Activated CD8-positive, alpha-beta memory T cell treated with anti-CD3 and anti-CD28 coated beads, Interleukin-2, amount 50 U/mL, for 1 hour (primary cell): ENCODE measurements at regions not wholly inside any gene's neighbourhood (a gene's known extent, or its start where the extent isn't known, plus 50 kb on each side); places are given as distances from the start of the nearest gene placed in this dataset.
A peak's percentile ranks its signal among the peaks of the same experiment; 100 is the strongest.
"Not testable (repeated sequence)": the region's sequence is repeated elsewhere in the genome, so short reads cannot be mapped to it uniquely, and the experiment has no call there.

Source experiments
- DNase-seq: peaks from one replicate; pipeline ENCODE4 v3.0.0-alpha.2; 2020; ENCODE audit errors: extremely low read depth

GRCh38 chr6:141580131-141580530, 552.6 kb upstream of the GJE1 start:
- no peak for DNase-seq

GRCh38 chr6:141576751-141577150, 556.0 kb upstream of the GJE1 start:
- no peak for DNase-seq

GRCh38 chr6:141562851-141563763, 569.6 kb upstream of the GJE1 start:
- DNase-seq: peak; percentile 41

GRCh38 chr6:141562186-141562811, 570.4 kb upstream of the GJE1 start:
- no peak for DNase-seq

GRCh38 chr6:141561154-141561553, 571.6 kb upstream of the GJE1 start:
- DNase-seq: no peak

GRCh38 chr6:141552463-141552862, 580.3 kb upstream of the GJE1 start:
- no peak for DNase-seq

- no peak for DNase-seq
These were observed 580.7 kb upstream of the GJE1 start for GRCh38 chr6:141552031-141552430.

- no peak for DNase-seq
These were observed 581.4 kb upstream of the GJE1 start for GRCh38 chr6:141551318-141551717.

GRCh38 chr6:141550471-141550870, 582.3 kb upstream of the GJE1 start:
- no peak for DNase-seq

- DNase-seq: no peak
These were observed 583.8 kb upstream of the GJE1 start for GRCh38 chr6:141548966-141549365.

GRCh38 chr6:141541581-141542324, 591.0 kb upstream of the GJE1 start:
- no peak for DNase-seq

- DNase-seq: no peak
These were observed 592.5 kb upstream of the GJE1 start for GRCh38 chr6:141540207-141540606.

GRCh38 chr6:141539617-141540016, 593.1 kb upstream of the GJE1 start:
- DNase-seq: no peak

GRCh38 chr6:141532211-141532610, 600.5 kb upstream of the GJE1 start:
- DNase-seq: no peak

GRCh38 chr6:141531040-141531439, 601.7 kb upstream of the GJE1 start:
- DNase-seq: no peak

GRCh38 chr6:141528596-141528995, 604.1 kb upstream of the GJE1 start:
- no peak for DNase-seq

- DNase-seq: no peak
These were observed 605.7 kb upstream of the GJE1 start for GRCh38 chr6:141526985-141527384.

- DNase-seq: no peak
These were observed 611.3 kb upstream of the GJE1 start for GRCh38 chr6:141521440-141521839.

GRCh38 chr6:141513830-141514229, 618.9 kb upstream of the GJE1 start:
- no peak for DNase-seq

- no peak for DNase-seq
These were observed 621.9 kb upstream of the GJE1 start for GRCh38 chr6:141510803-141511202.

- not testable (repeated sequence) for DNase-seq
These were observed 626.7 kb upstream of the GJE1 start for GRCh38 chr6:141506062-141506461.

- DNase-seq: not testable (repeated sequence)
These were observed 628.4 kb upstream of the GJE1 start for GRCh38 chr6:141504318-141504717.

GRCh38 chr6:141501616-141502015, 631.1 kb upstream of the GJE1 start:
- DNase-seq: no peak
